DND-41 (cell line): ENCODE measurements at regions not wholly inside any gene's neighbourhood (a gene's known extent, or its start where the extent isn't known, plus 50 kb on each side); places are given as distances from the start of the nearest gene placed in this dataset.

ENCODE experiments used
- CTCF ChIP-seq: IDR thresholded peaks from 2 replicates; pipeline ENCODE4 v1.5.1; 2012; ENCODE audit warnings: borderline replicate concordance, low read length, moderate library complexity, mild to moderate bottlenecking; ENCODE audit not compliant: poor library complexity, severe bottlenecking; ENCODE audit errors: extremely low read depth
- EZH2 ChIP-seq: IDR thresholded peaks from 3 replicates; pipeline ENCODE4 v1.6.1; 2012; ENCODE audit warnings: borderline replicate concordance, low read depth, mild to moderate bottlenecking, moderate library complexity, low read length, inconsistent platforms; ENCODE audit not compliant: severe bottlenecking

- TF ChIP-seq CTCF (no peak), EZH2 (no peak)
These were observed 1413.7 kb upstream of the CELF2 start for GRCh38 chr10:9603972-9604371.
